ENCODE measurements at regions not wholly inside any gene's neighbourhood (a gene's known extent, or its start where the extent isn't known, plus 50 kb on each side); places are given as distances from the start of the nearest gene placed in this dataset.

DNA sequence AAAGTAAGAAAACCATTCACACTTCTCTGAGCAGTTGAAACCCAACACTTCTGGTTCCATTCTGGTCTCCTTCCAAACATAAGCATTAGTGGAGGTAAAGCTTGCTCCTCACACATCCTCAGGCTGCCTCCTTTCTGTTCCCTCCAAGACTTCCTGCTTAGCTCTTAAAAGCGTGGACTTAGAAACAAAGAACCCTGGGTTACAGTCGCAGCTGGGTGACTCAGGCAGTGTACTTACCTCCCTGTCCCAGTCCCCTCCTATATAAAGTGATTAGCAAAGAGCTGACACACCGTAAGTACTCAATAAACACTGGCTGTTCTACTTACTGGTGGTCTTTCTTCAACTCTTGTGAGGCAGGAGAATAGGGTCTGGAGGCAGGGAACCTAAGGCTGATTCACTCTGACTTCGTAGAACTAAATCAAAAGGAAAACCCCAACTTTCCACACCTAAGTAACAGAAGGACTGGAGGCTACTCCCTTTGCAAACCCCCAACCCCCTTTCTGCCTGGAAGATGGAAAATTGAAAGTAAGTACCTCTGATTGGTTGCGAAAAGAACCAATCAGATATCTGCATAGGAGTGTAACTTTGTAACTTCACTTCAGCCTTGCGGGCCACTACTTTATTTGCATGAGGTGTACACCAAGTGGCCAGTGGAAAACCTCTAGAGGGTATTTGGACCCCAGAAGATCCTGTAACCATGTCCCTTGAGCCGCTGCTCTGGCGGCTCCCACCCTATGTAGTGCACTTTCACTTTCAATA, 165.4 kb downstream of the SUCLA2 start:
- H3K36me3 Mint-ChIP-seq (ENCODE audit: low read depth), result no peaks in the 10 kb centered on the region
- H3K27me3 Mint-ChIP-seq (ENCODE audit: low read depth, poor library complexity), result peaks cover 5% of the 10 kb centered on the region
- DNase-seq, result no peak
- no peak overlapping the region for H3K27ac Mint-ChIP-seq
- H3K9me3 Mint-ChIP-seq, result no peaks in the 10 kb centered on the region
- peaks cover 5% of the 10 kb centered on the region for H3K4me1 Mint-ChIP-seq
- no peak for TF ChIP-seq CTCF (IDR thresholded peaks at IDR 0.05)
- no peak overlapping the region for H3K4me3 Mint-ChIP-seq

DNA sequence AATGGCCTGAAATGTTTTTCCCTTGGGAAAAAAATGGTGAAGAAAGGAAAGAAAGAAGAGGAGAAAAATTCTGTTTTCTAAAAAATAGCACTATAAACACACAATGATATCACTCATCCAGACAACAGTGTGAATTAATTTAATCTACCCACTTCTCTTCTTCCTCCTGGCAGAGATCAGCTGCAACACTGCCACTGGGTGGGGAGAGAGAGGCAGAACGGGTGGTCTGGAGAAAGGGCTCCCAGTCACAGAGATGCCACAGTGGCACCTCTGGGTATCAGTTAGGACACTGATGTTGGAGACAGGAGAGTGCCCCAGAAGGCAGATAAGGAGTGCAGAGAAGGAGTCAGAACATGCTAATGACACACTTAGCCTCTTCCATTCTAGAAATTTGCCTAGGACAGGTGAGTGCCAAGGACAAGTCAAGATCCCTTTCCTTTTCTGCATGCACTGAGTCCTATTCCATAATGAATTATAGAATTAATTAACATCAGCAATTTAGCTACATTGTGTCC, 168.6 kb downstream of the SUCLA2 start:
- peaks cover 5% of the 10 kb centered on the region for H3K4me1 Mint-ChIP-seq
- no peaks in the 10 kb centered on the region for H3K9me3 Mint-ChIP-seq
- DNase-seq, result no peak
- no peak overlapping the region for H3K4me3 Mint-ChIP-seq
- no peak overlapping the region for H3K27ac Mint-ChIP-seq
- H3K27me3 Mint-ChIP-seq (ENCODE audit: low read depth, poor library complexity), result peaks cover 5% of the 10 kb centered on the region
- no peak for TF ChIP-seq CTCF (IDR thresholded peaks at IDR 0.05)
- no peaks in the 10 kb centered on the region for H3K36me3 Mint-ChIP-seq (ENCODE audit: low read depth)

- peaks cover 5% of the 10 kb centered on the region for H3K4me1 Mint-ChIP-seq
- no peaks in the 10 kb centered on the region for H3K36me3 Mint-ChIP-seq (ENCODE audit: low read depth)
- H3K27me3 Mint-ChIP-seq (ENCODE audit: low read depth, poor library complexity), result peaks cover 8% of the 10 kb centered on the region
- DNase-seq, result no peak
- H3K4me3 Mint-ChIP-seq, result no peak overlapping the region
- H3K9me3 Mint-ChIP-seq, result no peaks in the 10 kb centered on the region
- H3K27ac Mint-ChIP-seq, result no peak overlapping the region
- no peak for TF ChIP-seq CTCF (IDR thresholded peaks at IDR 0.05)
These were observed 169.8 kb downstream of the SUCLA2 start for GRCh38 chr13:47831265-47831664.

DNA sequence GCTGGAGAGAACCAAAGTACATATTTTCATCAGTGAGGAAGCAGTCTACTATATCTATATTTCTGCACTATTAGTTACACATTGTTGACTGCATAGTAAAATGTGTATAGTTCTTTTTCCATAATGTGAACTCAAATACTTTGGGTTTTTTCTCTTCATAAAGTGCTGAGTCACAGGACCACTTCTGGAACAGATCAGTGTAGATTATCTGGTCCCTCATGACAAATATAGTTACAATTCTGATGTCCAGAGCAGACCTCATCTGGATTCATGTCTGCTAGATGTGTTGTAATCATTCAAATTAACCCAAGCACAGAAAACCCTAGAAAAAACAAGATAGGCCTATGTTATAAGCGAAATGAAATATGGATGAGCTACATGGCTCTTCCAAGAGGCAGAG, 171.4 kb downstream of the SUCLA2 start:
- no peak for TF ChIP-seq CTCF (IDR thresholded peaks at IDR 0.05)
- Mint-ChIP-seq H3K4me3 (no peak overlapping the region), H3K4me1 (peaks cover 5% of the 10 kb centered on the region), H3K27me3 (ENCODE audit: low read depth, poor library complexity) (peaks cover 8% of the 10 kb centered on the region), H3K36me3 (ENCODE audit: low read depth) (no peaks in the 10 kb centered on the region), H3K27ac (no peak overlapping the region), H3K9me3 (peaks cover 6% of the 10 kb centered on the region)
- no peak for DNase-seq

DNA sequence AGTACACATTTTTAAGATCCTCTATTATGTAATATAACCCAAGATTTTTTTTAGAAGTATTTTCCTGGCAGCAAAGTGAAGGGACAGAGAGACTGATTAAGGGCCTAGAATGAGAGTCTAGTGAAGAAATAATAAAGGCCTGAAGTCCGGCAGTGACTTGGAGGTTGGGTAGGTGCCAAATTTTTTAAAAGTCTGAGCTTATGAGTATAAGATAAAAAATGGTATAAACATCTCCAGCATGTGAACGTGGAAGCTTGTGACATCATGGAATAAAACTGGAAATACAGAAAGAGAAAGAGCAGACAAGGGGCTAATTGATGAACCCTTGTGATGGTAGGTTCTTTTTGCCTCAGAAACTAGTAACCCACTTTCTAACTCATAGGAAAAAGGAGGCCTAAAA, 174.6 kb downstream of the SUCLA2 start:
- peaks cover 6% of the 10 kb centered on the region for H3K9me3 Mint-ChIP-seq
- peaks cover 4% of the 10 kb centered on the region for H3K27me3 Mint-ChIP-seq (ENCODE audit: low read depth, poor library complexity)
- H3K4me1 Mint-ChIP-seq, result peaks cover 2% of the 10 kb centered on the region
- H3K27ac Mint-ChIP-seq, result no peak overlapping the region
- H3K4me3 Mint-ChIP-seq, result no peak overlapping the region
- no peak for DNase-seq
- no peaks in the 10 kb centered on the region for H3K36me3 Mint-ChIP-seq (ENCODE audit: low read depth)
- no peak for TF ChIP-seq CTCF (IDR thresholded peaks at IDR 0.05)

DNA sequence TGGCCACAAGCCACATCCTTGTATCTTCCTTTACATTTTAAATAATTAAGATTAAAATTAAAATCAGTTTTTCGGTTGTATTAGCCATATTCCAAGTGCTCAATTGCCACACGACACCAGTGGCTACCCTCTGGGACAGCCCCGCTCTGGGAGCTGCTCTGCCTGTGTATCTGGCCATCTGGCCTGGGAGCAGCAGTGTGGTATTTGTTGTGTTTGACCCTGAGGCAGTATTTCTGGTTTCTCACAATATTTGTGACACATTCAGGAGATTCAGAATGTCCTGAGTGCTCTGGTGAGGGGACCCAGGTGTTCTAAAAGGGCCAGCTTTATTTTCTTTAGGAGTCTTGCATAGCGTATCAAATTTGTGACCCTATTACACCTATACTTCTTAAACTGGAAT, 179.0 kb downstream of the SUCLA2 start:
- no peak for DNase-seq
- Mint-ChIP-seq H3K27me3 (ENCODE audit: low read depth, poor library complexity) (peaks cover 9% of the 10 kb centered on the region), H3K4me3 (no peak overlapping the region), H3K4me1 (no peaks in the 10 kb centered on the region), H3K9me3 (peaks cover 6% of the 10 kb centered on the region), H3K36me3 (ENCODE audit: low read depth) (no peaks in the 10 kb centered on the region), H3K27ac (no peak overlapping the region)
- TF ChIP-seq CTCF (IDR thresholded peaks at IDR 0.05), result no peak

Data from nephron progenitor cell (in vitro differentiated cells).